Activated CD4-positive, alpha-beta T cell treated with anti-CD3 and anti-CD28 coated beads for 24 hours (primary cell): ENCODE measurements at regions not wholly inside any gene's neighbourhood (a gene's known extent, or its start where the extent isn't known, plus 50 kb on each side); places are given as distances from the start of the nearest gene placed in this dataset.
"Not testable (repeated sequence)": the region's sequence is repeated elsewhere in the genome, so short reads cannot be mapped to it uniquely, and the experiment has no call there.

Experiments
- DNase-seq, 2 donors: peaks; one replicate each; pipeline ENCODE4 v3.0.0-alpha.2; 2020; ENCODE audit warnings: low read depth in 2 of 2

DNA sequence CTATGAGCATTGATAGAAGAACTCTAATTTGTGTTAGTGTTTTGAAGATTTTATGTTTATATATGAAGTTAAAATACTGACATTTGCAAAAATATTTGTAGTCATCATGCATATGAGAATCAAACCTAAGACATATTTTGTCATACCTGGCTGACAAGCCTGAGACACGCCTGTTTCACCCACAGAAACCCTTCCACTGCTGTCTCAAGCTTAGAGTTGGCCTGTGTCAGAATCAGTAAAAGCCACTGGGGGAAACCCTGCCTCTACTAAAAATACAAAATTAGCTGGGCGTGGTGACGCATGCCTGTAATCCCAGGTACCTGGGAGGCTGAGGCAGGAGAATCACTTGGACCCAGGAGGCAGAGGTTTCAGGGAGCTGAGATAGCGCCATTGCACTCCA, 218.0 kb upstream of the C1QTNF3 start:
- not testable (repeated sequence) for DNase-seq

DNA sequence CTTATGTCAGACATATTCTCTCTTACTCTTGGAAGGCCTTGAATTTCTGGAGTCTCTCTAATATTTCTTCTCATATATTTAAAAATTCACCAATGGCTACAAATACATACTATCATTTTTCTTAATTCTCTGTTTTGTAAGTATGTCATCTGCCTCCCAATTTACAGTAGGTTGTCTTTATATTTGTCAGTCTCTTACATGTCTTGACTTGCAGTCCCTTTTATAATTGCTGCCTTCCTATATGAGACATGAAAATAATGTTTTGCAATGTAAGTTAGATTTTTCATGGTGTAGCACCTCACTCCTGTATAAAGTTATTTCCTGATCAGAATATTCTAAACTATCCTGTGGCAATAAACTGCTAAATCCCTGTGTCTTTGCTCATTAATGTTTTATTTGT, 223.1 kb upstream of the C1QTNF3 start:
- DNase-seq: not testable (repeated sequence)

DNA sequence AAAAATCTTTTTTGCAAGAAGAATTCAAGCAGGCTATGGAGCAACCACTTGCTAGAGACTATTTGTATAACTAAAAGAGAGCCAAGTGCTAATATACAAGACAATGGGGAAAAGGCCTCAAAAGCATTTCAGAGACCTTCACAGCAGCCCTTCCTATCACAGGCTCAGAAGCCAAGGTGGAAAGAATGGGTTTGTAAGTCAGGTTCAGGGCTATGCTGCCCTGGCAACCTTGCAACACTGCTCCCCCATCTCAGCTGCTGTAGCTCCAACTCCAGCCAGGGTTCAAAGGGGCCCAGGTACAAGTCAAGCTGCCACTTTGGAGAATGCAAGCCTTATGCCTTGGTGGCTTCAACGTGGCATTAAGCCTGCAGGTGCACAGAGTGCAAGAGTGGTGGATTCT, 253.7 kb upstream of the C1QTNF3 start:
- not testable (repeated sequence) for DNase-seq

DNA sequence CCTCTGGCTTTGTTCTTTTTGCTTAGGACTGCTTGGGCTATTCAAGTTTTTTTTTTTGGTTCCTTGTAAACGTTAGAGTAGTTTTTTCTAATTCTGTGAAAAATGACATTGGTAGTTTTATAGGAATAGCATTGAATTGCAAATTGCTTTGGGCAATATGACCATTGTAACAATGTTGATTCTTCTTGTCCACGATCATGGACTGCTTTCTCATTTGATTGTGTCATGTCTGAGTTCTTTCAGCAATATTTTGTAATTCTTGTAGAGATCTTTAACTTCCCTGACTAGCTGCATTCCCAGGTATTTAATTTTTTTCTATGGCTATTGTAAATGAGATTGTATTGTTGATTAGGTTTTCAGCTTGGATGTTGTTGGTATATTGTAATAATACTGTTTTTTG, 286.2 kb upstream of the C1QTNF3 start:
- not testable (repeated sequence) for DNase-seq

DNA sequence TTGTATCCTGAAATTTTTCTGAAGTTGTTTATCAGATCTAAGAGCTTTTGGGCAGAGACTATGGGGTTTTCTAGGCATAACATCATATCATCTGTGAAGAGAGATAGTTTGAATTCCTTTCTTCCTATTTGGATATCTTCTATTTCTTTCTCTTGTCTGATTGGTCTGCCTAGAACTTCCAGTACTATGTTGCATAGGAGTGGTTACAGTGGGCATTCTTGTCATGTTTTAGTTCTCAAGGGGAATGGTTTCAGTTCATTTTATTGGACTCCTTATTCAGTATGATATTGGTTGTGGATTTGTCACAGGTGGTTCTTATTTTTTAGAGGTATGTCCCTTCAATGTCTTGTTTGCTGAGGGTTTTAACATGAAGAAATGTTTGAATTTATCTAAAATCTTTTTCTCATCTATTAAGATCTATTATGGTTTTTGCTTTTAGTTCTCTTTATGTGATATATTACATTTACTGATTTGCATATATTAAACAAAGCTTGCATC, 286.6 kb upstream of the C1QTNF3 start:
- not testable (repeated sequence) for DNase-seq

DNA sequence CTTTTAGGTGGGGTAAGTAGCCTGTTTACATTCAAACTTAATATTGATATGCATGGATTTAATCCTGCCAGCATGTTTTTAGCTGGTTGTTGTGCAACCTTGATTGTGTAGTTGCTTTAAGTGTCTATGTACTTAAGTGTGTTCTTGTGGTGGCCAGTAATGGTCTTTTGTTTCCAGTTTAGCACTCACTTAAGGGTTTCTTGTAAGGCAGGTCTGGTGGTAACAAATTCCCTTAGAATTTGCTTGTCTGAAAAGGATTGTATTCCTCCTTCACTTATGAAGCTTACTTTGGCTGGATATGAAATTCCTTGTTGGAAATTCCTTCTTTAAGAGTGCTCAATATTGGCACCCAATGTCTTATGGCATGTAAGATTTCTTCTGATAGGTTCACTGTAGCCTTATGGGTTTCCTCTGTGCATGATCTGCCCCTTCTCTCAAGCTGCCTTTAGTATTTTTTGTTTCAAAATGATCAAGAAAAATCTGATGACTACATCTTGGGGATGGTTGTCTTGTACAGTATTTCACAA, 289.0 kb upstream of the C1QTNF3 start:
- DNase-seq: not testable (repeated sequence)

DNA sequence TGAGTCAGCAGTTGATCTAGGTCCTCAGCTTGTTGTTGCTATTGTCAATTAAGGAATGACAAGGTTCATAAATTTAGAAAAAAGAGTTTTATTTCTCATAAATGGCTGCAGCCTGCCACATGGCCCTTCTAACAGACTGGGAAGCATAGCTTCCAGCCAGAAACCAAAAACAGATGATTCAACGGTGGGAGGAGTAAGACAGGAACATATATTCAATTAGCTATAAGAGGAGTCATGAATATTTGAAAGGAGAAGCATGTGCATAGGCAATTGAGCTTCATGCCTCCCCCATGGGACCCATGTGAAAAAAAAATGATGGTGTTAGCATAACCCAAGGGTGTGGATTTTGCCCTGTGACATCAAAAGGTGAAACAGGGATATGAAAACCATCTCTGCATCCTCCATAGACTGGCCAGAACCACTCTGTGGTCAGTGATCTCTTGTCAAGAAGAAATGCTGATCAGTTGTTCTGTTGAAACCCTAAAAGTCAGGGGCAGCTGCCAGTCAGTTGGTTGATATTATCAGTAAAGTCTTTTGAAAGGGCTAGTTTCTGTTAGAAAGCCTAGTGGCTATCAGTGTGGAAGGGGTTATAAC, 296.5 kb upstream of the C1QTNF3 start:
- DNase-seq: not testable (repeated sequence)

DNA sequence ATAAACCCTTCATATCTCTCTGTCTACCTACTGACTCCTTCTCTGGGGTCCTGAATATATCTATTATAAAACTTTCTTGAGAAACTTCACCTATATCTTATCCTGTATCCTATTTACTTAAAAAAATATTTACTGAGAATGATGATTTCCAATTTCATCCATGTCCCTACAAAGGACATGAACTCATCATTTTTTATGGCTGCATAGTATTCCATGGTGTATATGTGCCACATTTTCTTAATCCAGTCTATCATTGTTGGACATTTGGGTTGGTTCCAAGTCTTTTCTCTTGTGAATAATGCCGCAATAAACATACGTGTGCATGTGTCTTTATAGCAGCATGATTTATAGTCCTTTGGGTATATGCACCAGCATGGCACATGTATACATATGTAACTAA, 301.7 kb upstream of the RAI14 start:
- DNase-seq: not testable (repeated sequence)

DNA sequence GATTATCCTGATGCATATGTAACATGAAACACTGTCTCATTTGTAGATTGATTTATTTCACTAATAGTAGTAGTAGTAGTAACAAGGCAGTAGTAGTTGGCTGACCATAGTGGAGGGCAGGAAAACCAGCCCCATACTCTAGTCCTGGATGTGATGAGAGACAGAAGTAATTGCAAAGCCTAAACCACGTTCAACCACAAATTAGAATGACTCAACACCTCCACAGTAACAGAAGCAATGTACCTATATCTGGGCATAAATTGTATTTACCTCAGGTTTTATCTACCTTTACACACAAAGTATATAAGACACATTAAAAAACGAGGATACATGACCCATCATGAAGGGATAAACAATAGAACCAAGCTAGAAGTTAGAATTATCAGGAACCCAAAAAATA, 284.7 kb upstream of the RAI14 start:
- DNase-seq: not testable (repeated sequence)

DNA sequence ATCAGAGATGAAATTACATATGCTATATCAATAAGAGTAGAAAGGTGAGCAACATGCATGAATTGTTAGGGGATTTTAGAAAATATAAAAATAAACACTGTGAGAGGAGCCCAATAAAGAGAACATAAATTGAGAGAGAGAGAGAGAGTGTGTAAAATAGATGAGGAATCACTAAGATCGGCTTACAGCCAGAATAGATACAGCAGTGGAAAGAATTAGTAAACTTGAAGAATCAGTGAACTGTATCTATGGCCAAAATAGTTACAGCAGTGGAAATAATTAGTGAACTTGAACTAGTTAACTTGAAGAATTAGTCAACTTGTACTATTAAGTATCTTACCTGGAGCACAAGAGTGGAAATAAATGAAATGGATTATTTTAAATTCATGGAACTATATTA, 284.3 kb upstream of the RAI14 start:
- not testable (repeated sequence) for DNase-seq

DNA sequence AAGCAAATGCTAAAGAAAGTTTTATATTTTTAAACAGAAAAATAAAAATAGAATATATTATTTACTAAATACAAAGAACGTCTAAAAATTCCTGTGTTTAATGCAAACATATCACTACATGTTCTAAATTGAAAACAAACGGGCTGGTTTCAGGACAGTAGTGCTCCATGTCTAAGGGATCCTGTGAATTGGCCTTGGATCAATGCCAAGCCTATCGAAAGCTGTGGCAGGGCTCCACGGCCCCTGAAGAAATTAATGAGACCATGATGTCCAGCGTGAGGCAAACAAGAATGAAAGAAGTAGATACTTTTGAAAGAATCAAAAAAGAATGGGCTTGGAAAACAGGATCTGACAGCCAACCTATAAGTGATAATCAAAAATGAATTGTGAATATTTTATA, 283.4 kb upstream of the RAI14 start:
- not testable (repeated sequence) for DNase-seq

DNA sequence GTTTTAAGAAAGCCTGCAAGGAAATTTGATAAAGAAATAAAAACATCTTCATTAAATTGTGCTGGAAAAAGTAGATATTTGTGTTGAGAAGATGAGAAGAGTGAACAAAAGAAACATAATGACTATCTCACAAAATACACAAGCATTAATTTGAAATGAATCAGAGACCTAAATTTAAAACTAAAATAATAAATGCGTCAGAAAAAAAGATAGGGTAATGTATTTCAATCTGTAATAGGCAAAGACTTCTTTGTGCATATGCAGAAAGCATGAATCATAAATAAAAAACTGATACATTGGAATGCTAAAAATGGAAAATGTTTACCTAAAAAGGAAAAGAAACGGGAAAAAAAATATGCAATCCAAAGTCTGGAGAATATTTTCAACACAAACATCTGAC, 278.5 kb upstream of the RAI14 start:
- DNase-seq: not testable (repeated sequence)

DNA sequence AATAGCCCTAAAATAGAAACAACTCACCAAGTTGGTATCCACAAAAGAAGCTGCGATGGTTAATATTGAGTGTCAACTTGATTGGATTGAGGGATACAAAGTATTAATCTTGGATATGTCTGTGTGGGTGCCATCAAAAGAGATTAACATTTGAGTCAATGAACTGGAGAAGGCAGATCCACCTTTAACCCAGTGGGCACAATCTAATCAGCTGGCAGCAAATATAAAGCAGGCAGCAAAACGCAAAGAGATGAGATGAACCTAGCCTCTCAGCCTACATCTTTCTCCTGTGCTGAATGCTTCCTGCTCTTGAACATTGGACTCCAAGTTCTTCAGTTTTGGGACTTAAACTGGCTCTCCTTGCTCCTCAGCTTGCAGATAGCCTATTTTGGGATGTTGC, 277.6 kb upstream of the RAI14 start:
- DNase-seq: not testable (repeated sequence)

DNA sequence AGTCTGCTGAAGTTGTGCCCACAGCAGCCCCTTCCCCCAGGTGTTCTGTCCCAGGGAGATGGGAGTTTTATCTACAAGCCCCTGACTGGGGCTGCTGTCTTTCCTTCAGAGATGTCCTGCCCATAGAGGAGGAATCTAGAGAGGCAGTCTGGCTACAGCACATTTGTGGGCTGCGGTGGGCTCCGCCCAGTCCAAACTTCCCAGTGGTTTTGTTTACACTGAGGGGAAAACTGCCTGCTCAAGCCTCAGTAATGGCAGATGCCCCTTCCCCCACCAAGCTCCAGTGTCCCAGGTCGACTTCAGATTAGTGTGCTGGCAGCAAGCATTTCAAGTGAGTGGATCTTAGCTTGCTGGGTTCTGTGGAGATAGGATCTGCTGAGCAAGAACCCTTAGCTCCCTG, 267.4 kb upstream of the RAI14 start:
- not testable (repeated sequence) for DNase-seq

DNA sequence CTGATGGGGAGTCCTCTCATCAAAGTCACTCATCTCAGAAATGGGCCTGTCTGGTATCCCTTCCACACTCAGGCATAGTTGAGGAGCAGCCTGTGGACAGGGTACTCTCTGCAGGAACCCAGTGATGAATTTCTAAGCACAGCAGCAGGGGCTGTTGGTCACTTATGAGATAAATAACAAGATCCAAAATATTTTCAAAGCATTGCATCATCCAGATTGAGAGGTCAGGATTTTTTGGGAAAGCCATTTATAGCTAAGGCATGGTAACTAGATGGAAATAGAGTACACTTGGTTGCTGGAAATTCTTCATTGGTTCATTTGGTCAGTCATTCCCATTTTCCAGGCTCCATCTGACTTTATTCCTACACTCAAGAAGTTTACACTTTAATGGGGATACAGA, 246.8 kb upstream of the RAI14 start:
- DNase-seq: no peak

DNA sequence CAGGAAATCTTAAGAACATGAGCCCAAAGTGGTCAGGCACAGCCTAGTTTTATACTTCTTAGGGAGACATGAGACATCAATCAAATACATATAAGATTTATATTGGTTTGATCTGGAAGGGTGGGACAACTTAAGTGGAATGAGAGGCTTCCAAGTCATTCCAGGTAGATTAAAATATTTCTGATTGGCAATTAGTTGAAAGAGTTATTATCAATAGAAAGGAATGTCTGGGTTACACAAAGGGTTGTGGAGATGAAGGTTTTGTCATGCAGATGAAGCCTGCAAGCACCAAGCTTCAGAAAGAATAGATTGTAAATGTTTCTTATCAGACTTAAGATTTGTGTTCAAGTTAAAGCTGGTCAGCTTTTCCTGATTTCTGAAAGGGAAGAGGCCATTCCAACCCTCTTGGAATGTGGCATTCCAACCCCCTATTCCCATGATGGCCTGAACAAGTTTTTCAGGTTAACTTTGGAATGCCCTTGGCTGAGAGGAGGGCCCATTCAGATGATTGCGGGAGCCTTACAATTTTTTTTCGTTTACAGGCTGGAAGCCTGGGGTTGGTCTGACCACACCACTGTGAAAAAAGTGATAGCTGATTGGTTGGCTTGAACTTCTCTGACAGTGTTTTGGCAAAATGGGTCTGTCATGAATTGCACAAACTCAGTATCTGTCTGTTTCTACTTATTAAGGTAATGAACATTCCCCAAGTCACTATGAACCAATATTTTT, 245.6 kb upstream of the RAI14 start:
- DNase-seq: no peak

DNA sequence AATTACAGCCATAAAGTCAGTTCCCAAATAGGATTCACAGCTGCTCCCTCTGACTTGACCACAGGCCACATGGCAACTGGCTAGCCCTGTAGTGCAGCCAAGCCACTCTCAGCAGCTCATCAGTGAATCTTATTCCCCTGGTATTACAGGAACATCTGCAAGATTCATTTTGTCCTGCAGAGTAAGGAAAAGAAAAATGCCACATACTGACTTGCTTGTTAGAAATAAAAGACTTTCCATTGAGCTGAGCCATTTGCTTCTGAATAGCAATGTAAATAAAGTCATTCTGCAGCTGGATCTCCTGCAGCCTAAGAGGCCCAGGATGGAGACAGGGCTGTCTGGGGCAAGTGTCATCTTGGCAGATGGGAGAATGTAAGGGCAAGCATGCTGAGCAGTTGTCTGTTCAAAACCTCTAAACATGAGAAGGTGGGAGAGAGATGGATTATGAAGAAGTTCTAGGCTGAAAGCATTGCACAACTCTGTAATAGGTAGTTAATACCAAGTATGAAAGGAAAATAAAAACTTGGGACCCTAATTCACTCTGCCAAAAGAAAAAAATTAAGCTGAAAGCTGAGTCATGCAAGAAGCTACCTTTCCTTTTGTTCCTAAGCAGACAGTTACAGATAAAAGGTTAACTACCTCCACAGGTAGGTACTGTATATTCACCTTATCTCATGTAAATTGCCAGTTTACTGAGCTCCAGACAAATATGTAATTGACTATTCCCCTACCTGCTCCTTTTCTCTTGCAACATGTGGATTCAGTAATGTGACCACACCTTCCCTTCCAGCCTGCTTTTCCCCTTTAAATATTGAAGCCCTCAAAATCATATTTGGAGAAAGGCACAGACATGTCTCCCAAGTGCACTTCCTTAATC, 244.4 kb upstream of the RAI14 start:
- no peak for DNase-seq

DNA sequence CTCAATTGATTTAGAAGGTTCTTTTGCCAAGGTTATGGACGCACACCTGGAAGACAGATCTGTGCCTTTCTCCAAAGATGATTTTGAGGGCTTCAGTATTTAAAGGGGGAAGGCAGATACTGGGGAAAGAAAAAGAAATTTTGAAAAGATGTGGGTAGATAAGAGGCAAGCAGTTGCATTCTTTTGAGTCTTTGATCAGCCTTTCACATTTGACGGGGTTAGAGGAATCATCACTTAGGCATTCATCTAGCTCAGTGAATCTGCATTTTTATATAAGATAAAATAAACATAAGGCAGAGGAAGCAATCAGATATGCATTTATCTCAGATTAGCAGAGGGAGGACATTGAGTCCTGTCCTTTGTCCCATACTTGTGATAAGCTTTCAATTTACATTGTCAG, 243.4 kb upstream of the RAI14 start:
- DNase-seq: no peak

DNA sequence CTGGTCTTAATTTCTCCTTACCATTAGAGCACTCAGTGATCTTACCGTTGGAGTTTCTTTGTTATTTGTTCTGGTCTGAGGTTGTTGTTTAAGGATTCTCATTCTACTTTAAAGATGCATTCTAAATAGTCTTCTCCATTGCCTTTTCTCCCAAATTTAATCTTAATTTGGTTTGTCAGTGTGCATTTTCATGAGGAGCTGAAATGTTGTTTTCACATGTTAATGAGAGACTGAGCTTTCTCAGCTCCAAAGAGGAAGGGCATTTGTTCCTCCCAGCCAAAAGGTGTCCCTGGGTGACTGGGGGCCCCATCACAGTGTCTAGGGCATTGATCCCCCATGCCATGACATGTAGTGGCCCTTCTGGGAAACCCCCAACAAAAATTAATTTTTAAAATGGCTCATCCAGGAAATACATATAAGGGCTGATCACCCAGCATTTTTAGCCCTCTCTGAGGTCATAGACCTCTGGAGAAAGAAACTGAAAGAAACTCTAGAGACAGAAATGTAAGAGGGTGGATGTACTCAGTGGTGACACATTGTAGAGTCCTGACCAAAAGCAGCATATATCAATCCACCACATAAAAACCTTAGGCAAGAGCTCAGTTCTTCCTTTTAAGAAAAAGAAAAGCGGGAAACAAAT, 240.4 kb upstream of the RAI14 start:
- DNase-seq: no peak

DNA sequence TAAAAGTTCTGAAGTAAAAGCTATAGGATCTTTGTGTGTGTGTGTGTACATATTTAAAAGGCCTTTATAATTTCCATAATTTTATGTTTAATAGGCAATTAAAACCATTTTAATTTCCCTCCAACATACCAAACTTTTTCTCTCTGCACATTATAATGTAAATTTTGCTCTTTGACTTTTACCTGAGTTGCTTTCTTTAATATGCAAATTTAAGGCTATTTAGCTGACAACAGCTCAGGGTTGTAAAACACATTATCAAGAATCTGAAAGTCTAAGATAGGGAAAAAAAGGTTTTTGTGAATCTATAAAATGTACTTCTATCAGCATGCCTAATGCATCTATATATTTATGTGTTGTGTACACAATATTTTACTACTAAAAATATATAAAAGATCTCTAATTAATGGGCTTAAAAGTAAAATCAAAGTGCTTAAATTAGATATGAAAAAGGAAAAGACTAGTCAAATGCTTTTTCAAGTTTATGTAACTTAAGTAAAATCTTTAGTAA, 239.6 kb upstream of the RAI14 start:
- no peak for DNase-seq

DNA sequence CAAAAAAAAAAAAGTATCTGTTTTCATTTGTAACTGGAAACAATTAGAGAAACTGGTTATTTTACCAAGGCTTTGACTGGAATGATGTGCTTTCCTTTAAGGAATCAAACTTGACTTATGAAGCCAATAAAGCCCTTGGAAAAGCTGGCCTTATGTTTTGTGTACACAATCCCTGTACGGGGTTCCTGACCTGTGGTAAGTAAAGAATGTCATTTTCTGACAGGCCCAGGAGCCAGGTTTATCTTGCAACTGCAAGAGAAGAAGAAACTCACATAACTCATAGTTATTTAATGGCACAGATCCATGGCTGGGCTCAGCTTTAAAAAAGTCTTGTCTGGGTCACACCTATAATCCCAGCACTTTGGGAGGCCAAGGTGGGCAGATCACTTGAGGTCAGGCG, 235.9 kb upstream of the RAI14 start:
- DNase-seq: not testable (repeated sequence)
